Ishikawa (cell line): ENCODE measurements at regions not wholly inside any gene's neighbourhood (a gene's known extent, or its start where the extent isn't known, plus 50 kb on each side); places are given as distances from the start of the nearest gene placed in this dataset.

ENCODE experiments used
- CEBPB ChIP-seq: IDR thresholded peaks from 2 replicates; pipeline ENCODE4 v1.6.1; 2012
- CREB1 ChIP-seq: IDR thresholded peaks from 2 replicates; pipeline ENCODE4 v1.6.1; 2012; ENCODE audit warnings: low read depth
- EGR1 ChIP-seq: IDR thresholded peaks from 2 replicates; pipeline ENCODE4 v1.6.1; 2012
- EP300 ChIP-seq: IDR thresholded peaks from 2 replicates; pipeline ENCODE4 v1.6.1; 2012; ENCODE audit warnings: borderline replicate concordance
- FOXM1 ChIP-seq: IDR thresholded peaks from 2 replicates; pipeline ENCODE4 v1.6.1; 2012; ENCODE audit warnings: low read depth, borderline replicate concordance
- MAX ChIP-seq: IDR thresholded peaks from 2 replicates; pipeline ENCODE4 v1.6.1; 2012
- NFIC ChIP-seq: IDR thresholded peaks from 2 replicates; pipeline ENCODE4 v1.6.1; 2012
- RAD21 ChIP-seq: IDR thresholded peaks from 2 replicates; pipeline ENCODE4 v1.6.1; 2012; ENCODE audit warnings: low read depth
- REST ChIP-seq: IDR thresholded peaks from 2 replicates; pipeline ENCODE4 v1.6.1; 2012; ENCODE audit warnings: low read depth, mild to moderate bottlenecking
- TAF1 ChIP-seq: IDR thresholded peaks from 2 replicates; pipeline ENCODE4 v1.6.1; 2012; ENCODE audit warnings: low read depth, mild to moderate bottlenecking
- TCF12 ChIP-seq: IDR thresholded peaks from 2 replicates; pipeline ENCODE4 v1.6.1; 2012; ENCODE audit warnings: low read depth
- TEAD4 ChIP-seq: IDR thresholded peaks from 2 replicates; pipeline ENCODE4 v1.6.1; 2012
- USF1 ChIP-seq: IDR thresholded peaks from 2 replicates; pipeline ENCODE4 v1.6.1; 2012
- YY1 ChIP-seq: IDR thresholded peaks from 2 replicates; pipeline ENCODE4 v1.6.1; 2012; ENCODE audit warnings: low read depth
- ZBTB7A ChIP-seq: IDR thresholded peaks from 2 replicates; pipeline ENCODE4 v1.6.1; 2012; ENCODE audit warnings: low read depth

GRCh38 chr6:15073883-15074465 is 171.9 kb upstream of the JARID2 start:
- TF ChIP-seq EP300, result no peak
- TF ChIP-seq CREB1, result no peak
- TF ChIP-seq YY1, result no peak
- no peak for TF ChIP-seq CEBPB
- TF ChIP-seq USF1, result no peak
- no peak for TF ChIP-seq ZBTB7A
- TF ChIP-seq TAF1, result no peak
- TF ChIP-seq REST, result no peak
- TF ChIP-seq RAD21, result no peak
- TF ChIP-seq MAX, result no peak
- no peak for TF ChIP-seq NFIC
- no peak for TF ChIP-seq FOXM1
- no peak for TF ChIP-seq TEAD4

- no peak for TF ChIP-seq CEBPB
- no peak for TF ChIP-seq ZBTB7A
These were observed 171.1 kb upstream of the JARID2 start for GRCh38 chr6:15074806-15075205.

GRCh38 chr6:15076565-15076964 is 169.3 kb upstream of the JARID2 start:
- TF ChIP-seq USF1 (no peak), FOXM1 (no peak), TCF12 (no peak), TEAD4 (no peak), TAF1 (no peak), REST (no peak)

- TF ChIP-seq REST (no peak), TAF1 (no peak), ZBTB7A (no peak), USF1 (no peak), MAX (no peak), RAD21 (no peak), TEAD4 (no peak), EP300 (no peak), EGR1 (no peak), CEBPB (no peak), CREB1 (no peak), YY1 (no peak), TCF12 (no peak), FOXM1 (no peak), NFIC (no peak)
These were observed 168.9 kb upstream of the JARID2 start for GRCh38 chr6:15077006-15077405.

GRCh38 chr6:15077961-15078360 is 167.9 kb upstream of the JARID2 start:
- TF ChIP-seq RAD21, result no peak
- TF ChIP-seq USF1, result no peak
- TF ChIP-seq FOXM1, result no peak
- TF ChIP-seq EGR1, result no peak
- no peak for TF ChIP-seq TAF1
- no peak for TF ChIP-seq MAX
- no peak for TF ChIP-seq ZBTB7A
- no peak for TF ChIP-seq TCF12
- no peak for TF ChIP-seq EP300
- TF ChIP-seq TEAD4, result no peak
- no peak for TF ChIP-seq CREB1
- no peak for TF ChIP-seq CEBPB
- no peak for TF ChIP-seq REST
- TF ChIP-seq NFIC, result no peak
- TF ChIP-seq YY1, result no peak
